Mesothelial cell of epicardium (in vitro differentiated cells): ENCODE measurements at regions not wholly inside any gene's neighbourhood (a gene's known extent, or its start where the extent isn't known, plus 50 kb on each side); places are given as distances from the start of the nearest gene placed in this dataset.

Experiments used
- DNase-seq, 2 experiments: peaks; one replicate each; pipeline ENCODE4 v3.0.0; 2021; ENCODE audit warnings: low spot score in 2 of 2; ENCODE audit not compliant: unreplicated experiment in 2 of 2
- H3K27ac Mint-ChIP-seq: 2 replicates; pipeline ENCODE4 v1.8.0; 2021; ENCODE audit warnings: mixed read lengths
- H3K27me3 Mint-ChIP-seq: 2 replicates; pipeline ENCODE4 v1.8.0; 2021; ENCODE audit warnings: low read depth, mixed read lengths
- H3K36me3 Mint-ChIP-seq: 2 replicates; pipeline ENCODE4 v1.8.0; 2021; ENCODE audit warnings: mixed read lengths
- H3K4me1 Mint-ChIP-seq: 2 replicates; pipeline ENCODE4 v1.8.0; 2021; ENCODE audit warnings: mixed read lengths
- H3K4me3 Mint-ChIP-seq: 2 replicates; pipeline ENCODE4 v1.8.0; 2021; ENCODE audit warnings: mild to moderate bottlenecking, moderate library complexity, mixed read lengths
- H3K9me3 Mint-ChIP-seq: 2 replicates; pipeline ENCODE4 v1.8.0; 2021; ENCODE audit warnings: mixed read lengths
- CTCF ChIP-seq: fragments of 200-600 bp; sonication (generic); IDR thresholded peaks from one replicate; pipeline ENCODE4 v1.5.0; 2021; ENCODE audit warnings: antibody characterized with exemption; ENCODE audit not compliant: unreplicated experiment

GRCh38 chr14:83757916-83758315 is 1772.0 kb upstream of the FLRT2 start:
- no peak for TF ChIP-seq CTCF
- H3K27ac Mint-ChIP-seq: no peak overlapping the region
- no peaks in the 10 kb centered on the region for H3K36me3 Mint-ChIP-seq

DNA sequence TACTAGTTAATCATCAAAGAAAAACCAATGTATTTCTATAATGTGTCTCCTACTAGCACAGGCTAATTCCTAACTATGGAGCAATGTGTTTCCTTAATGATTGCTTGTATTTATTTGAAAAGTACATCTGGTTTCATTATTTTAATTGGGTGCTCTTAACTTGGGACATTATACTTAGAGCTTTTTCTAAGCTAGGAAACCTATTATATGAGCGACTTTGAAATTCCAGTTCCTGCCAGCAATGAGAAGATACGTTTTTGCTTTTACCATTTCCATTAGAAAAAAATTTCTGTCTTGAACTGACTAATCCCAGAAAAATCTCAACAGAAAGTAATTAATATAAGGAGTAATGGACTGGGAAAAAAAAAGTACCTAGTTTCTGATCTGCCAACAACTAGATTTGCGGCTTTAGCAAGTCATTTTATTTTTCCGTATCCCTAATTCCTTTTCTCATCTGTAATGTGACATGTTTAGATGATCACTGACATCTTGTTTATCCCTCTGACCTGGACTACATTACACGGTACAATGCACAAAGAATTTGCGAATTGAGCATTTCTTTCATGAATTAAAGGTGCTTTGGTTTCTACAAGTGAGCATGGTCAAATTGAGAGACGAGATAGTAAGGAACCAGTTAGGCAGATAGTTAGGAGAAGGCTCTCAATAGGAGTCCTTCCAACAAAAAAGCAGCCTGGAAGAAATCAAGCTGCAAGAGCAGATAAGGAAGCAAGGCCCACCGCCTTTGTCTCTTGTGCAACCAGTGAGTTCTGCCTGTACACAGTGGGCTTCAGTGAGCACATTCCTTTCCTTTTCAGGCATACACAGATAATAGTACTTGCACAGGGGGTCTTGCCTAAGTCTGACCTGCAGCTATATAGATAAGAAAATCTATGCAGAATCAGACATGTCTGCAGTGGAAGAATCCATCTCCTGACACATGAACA is 1765.0 kb upstream of the FLRT2 start:
- H3K4me1 Mint-ChIP-seq: peaks cover 6% of the 10 kb centered on the region
- H3K27ac Mint-ChIP-seq: no peak overlapping the region
- no peak overlapping the region for H3K4me3 Mint-ChIP-seq

More at GRCh38 chr14:83757916-83758315, 1772.0 kb upstream of the FLRT2 start:
- Mint-ChIP-seq H3K4me1 (peaks cover 12% of the 10 kb centered on the region), H3K9me3 (no peaks in the 10 kb centered on the region), H3K27me3 (no peaks in the 10 kb centered on the region), H3K4me3 (no peak overlapping the region)
- DNase-seq: no peak

DNA sequence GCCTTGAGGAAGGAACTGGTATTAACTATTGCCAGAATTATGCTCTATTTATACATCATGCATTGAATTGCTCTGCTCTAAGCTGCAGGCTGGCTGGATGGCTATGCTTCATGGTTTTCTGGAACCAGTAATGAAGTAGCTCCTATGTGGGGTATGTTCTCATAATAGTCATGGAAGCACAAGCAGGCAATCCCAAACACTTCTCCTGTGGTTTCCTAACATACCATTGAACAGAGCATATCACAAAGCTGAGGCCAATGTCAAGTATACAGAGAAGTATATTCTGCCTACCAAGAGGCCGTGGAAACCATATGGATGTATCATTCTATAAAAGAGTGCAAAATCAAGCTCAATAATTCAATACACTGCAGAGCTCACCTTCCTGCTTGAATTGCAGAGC is 1752.4 kb upstream of the FLRT2 start:
- no peaks in the 10 kb centered on the region for H3K36me3 Mint-ChIP-seq
- DNase-seq: no peak
- peaks cover 6% of the 10 kb centered on the region for H3K9me3 Mint-ChIP-seq
- H3K27me3 Mint-ChIP-seq: no peaks in the 10 kb centered on the region
- H3K4me3 Mint-ChIP-seq: no peak overlapping the region
- H3K27ac Mint-ChIP-seq: no peak overlapping the region
- no peak for TF ChIP-seq CTCF
- H3K4me1 Mint-ChIP-seq: peaks cover 12% of the 10 kb centered on the region

More for the DNA sequence above, 1765.0 kb upstream of the FLRT2 start:
- H3K9me3 Mint-ChIP-seq: peaks cover 18% of the 10 kb centered on the region
- no peaks in the 10 kb centered on the region for H3K36me3 Mint-ChIP-seq
- DNase-seq: no peak
- no peaks in the 10 kb centered on the region for H3K27me3 Mint-ChIP-seq
- TF ChIP-seq CTCF: no peak

GRCh38 chr14:83779266-83779665 is 1750.7 kb upstream of the FLRT2 start:
- H3K27me3 Mint-ChIP-seq: no peaks in the 10 kb centered on the region
- no peak overlapping the region for H3K4me3 Mint-ChIP-seq
- H3K36me3 Mint-ChIP-seq: no peaks in the 10 kb centered on the region
- DNase-seq: no peak
- peaks cover 8% of the 10 kb centered on the region for H3K4me1 Mint-ChIP-seq
- H3K27ac Mint-ChIP-seq: no peak overlapping the region
- peaks cover 8% of the 10 kb centered on the region for H3K9me3 Mint-ChIP-seq
- no peak for TF ChIP-seq CTCF

- TF ChIP-seq CTCF: no peak
- peaks cover 8% of the 10 kb centered on the region for H3K4me1 Mint-ChIP-seq
- no peaks in the 10 kb centered on the region for H3K27me3 Mint-ChIP-seq
- H3K9me3 Mint-ChIP-seq: peaks cover 8% of the 10 kb centered on the region
- H3K36me3 Mint-ChIP-seq: no peaks in the 10 kb centered on the region
- no peak overlapping the region for H3K4me3 Mint-ChIP-seq
- DNase-seq: no peak
- H3K27ac Mint-ChIP-seq: no peak overlapping the region
These were observed 1749.6 kb upstream of the FLRT2 start for GRCh38 chr14:83780321-83780720.
